ENCODE measurements at regions not wholly inside any gene's neighbourhood (a gene's known extent, or its start where the extent isn't known, plus 50 kb on each side); places are given as distances from the start of the nearest gene placed in this dataset.

DNA sequence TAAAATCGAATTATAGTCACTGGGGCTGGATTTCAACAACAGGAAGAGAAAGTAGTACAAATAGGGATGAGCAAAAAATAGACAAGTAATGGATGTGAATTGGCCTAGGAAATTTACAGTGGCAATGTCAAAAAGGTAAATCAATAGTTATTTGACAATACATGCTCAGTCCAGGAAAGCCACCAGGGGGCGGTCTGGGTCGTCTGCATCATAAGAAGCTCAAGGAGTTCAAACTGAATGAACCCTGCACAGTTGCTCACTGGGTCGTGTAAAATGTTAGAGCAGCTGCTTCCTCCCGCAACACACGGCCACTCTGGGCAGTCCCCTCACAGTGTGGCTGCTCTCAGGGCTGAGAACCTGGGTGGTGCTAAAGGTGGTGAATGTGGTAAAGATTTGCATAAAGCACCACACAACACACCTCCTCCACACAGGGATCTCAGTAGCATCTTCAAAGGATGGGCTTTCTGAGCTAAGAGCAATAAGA lies 85.9 kb downstream of the ZNF280B start:
- DNase-seq, result peak; percentile 70

DNA sequence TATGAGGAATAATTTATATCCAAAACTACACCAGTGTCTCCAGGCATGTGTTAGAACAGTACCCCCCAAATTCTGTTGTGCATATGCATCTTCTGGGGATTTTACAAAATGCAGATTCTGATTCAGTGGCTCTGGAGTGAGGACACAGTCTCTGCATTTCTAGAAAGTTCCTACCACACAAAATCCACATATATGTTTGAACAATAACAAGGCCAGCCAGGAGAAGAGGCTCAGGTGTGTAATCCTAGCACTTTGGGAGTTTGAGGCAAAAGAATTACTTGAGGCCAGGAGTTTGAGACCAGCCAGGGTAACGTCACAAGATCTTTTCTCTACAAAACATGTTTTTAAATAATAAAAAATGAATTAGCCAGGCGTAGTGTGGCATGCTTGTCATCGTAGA lies 84.9 kb downstream of the ZNF280B start:
- no peak for DNase-seq

GRCh38 chr22:22424210-22424800 lies 84.2 kb downstream of the ZNF280B start:
- DNase-seq, result no peak

GRCh38 chr22:22424956-22425355 lies 83.6 kb downstream of the ZNF280B start:
- DNase-seq, result no peak

DNA sequence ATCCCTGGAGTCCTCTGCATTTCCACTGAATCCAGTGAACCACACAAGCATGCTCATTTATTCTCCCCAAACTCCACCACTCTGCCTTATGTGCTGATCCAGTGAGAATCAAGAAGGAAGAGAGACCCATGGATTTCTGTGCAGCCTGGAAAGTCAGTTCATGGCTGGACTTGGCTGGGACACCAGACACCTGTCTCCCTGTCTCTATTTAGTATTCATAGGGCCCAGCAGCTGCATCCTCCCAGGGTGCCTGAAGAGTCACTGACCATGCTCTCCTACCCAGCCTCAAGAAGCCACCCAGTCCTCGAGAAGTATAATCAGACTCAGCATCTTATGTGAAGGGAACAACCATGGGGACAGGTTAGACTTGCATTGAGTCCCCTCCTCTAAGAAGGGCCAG lies 83.2 kb downstream of the ZNF280B start:
- DNase-seq, result no peak

DNA sequence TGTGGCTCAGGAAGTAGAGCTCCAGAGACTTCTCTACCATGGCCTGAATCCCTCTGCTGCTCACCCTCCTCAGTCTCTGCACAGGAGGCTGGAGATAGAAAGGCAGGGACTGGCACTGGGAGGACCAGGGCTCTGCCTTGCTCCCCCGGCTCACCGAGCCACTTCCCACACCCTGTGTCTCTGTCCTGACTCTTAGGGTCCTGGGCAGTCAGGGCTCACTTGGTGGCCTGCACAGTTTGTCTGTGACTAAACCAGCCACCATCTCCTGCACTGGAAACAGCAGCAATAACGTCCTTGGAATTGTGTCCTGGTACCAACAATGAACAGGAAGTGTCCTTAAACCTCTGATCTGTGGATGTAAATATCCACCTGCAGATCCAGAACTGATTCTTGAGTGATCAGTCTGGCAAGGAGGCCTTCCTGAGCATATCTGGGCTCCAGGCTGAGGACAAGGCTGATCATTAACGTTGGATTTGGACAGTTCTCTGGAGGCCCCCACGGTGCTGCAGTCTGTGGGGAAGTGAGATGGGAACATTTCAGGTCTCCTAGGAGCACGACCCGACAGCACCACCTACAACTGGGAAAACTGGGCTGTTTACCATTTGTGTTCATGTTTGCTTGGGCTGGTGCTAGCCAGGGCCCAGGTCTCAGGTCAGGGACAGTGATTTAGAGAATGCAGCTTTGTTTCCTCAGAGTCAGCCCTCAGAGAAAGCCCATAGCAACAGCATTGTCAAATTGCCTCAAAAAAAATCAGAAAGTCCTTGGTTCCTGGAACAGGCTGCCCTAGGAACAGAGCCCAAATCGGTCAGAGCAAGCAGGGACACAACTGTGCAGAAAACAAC lies 82.5 kb downstream of the ZNF280B start:
- no peak for DNase-seq

DNA sequence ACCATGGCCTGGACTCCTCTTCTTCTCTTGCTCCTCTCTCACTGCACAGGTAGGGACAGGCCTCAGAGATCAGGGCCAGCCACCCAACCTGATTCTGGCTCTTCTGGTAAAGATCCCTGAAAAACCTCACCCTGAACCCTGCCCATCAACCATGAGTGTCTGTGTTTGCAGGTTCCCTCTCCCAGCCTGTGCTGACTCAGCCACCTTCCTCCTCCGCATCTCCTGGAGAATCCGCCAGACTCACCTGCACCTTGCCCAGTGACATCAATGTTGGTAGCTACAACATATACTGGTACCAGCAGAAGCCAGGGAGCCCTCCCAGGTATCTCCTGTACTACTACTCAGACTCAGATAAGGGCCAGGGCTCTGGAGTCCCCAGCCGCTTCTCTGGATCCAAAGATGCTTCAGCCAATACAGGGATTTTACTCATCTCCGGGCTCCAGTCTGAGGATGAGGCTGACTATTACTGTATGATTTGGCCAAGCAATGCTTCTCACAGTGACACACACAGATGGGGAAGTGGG lies 80.9 kb downstream of the ZNF280B start:
- no peak for DNase-seq

DNA sequence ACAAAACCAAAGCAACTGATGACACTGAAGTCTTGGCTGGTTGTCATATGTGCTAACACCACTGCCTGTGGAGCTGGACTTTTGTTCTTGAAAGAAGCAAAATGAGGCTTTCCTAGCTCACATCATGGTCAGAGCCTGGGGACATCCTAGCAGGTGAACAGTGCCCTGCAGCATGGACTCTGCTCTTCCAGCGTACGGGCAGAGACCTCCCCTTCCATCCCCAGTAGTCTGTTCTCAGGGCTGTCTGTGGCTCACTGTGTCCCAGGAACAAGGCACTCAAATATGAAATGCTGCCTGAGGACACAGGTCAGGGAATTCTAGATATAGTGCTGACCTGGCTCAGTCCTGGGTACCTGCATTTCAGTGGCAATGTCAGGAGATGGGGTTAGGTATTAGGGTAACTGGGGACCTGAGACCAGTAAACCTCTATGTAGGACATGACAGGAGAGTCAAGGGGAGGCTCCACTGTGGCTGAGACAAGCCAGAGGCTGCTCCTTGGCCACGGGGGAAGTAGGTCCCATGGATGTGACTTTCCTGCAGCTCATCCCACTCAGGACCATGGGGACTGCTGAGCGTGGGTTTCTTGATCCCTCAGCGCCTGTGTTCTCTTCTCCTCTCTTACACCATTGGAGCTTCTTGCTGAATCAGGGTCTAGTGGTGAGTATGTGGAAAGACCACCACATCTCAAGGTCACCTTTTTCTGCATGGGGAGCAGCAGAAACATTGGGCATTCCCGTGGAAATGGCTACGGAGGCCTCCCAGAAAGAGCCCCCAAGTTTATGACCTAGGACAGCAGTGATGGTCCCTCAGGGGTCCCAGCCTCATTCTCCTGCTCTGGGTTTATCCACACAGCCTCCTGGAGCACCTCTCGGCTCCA lies 80.1 kb downstream of the ZNF280B start:
- DNase-seq, result no peak

GRCh38 chr22:22429369-22430108 lies 79.0 kb downstream of the ZNF280B start:
- DNase-seq, result no peak

DNA sequence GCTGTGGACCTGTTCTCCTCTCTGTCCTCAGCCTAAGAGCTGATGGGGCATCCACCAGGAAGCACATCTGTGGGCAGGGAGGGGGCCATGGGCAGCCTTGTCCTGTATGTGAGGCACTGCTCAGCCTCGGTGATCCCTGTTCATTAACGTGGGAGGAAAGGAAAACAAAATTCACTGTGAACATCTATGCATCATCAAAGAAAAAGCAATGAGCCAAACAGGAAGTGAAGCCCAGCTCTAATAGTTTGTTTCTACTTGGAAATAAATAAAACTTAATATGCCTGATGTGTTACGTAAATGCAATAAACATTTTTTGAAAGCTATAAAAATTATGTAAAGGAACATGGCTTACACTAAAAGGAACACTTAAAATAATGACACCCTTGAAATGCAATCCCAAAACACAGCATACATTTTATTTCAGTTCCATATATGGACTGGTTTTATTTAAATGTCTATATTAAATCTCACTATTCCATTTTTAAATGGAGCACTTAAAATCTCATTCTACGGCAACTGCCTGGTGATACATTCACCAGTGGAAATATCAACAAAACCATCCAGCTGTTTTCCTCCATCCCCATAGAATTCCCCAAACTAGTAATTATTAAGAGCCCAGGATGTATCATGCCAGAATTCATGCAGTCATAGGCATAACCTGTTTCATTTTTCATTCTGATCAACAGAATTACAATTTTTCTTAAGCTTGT lies 78.3 kb downstream of the ZNF280B start:
- no peak for DNase-seq

- DNase-seq, result peak; percentile 56 to 66
These were observed 77.0 kb downstream of the ZNF280B start for GRCh38 chr22:22431271-22432220.

- no peak for DNase-seq
These were observed 76.1 kb downstream of the ZNF280B start for GRCh38 chr22:22432479-22432878.

GRCh38 chr22:22432937-22433336 lies 75.6 kb downstream of the ZNF280B start:
- DNase-seq, result no peak

DNA sequence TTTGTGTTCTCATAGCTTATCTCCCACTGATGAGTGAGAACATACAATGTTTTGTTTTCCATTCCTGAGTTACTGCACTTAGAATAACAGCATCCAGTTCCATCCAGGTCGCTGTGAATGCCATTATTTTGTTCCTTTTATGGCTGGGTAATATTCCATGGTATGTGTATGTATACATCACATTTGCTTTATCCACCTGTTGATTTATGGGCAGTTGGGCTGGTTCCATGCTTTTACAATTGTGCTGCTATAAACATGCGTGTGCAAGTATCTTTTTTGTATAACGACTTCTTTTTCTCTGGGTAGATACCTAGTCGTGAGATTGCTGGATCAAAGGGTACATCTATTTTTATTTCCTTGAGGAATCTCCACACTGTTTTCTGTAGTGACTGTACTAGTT lies 74.8 kb downstream of the ZNF280B start:
- no peak for DNase-seq
